ENCODE measurements at regions not wholly inside any gene's neighbourhood (a gene's known extent, or its start where the extent isn't known, plus 50 kb on each side); places are given as distances from the start of the nearest gene placed in this dataset.

- Histone ChIP-seq H3K27ac (ENCODE audit: low read length) (no peak overlapping the region), H3K4me3 (ENCODE audit: low read depth in 1 of 2, low read length in 2 of 2) (no peak overlapping the region), H3K36me3 (ENCODE audit: control insufficient read depth in 1 of 2, insufficient read depth in 2 of 2, low read length in 2 of 2) (no peaks in the 10 kb centered on the region), H3K9me3 (ENCODE audit: control insufficient read depth in 1 of 2, low read length in 2 of 2) (no peaks in the 10 kb centered on the region), H3K4me1 (ENCODE audit: control insufficient read depth in 1 of 2, insufficient read depth in 2 of 2, low read length in 2 of 2) (no peaks in the 10 kb centered on the region), H3K27me3 (ENCODE audit: low read depth, low read length) (no peaks in the 10 kb centered on the region)
Observed at GRCh38 chr1:218527737-218528136, 182.6 kb downstream of the TGFB2 start.

- Histone ChIP-seq H3K36me3 (ENCODE audit: control insufficient read depth in 1 of 2, insufficient read depth in 2 of 2, low read length in 2 of 2) (no peaks in the 10 kb centered on the region), H3K4me1 (ENCODE audit: control insufficient read depth in 1 of 2, insufficient read depth in 2 of 2, low read length in 2 of 2) (no peaks in the 10 kb centered on the region), H3K9me3 (ENCODE audit: control insufficient read depth in 1 of 2, low read length in 2 of 2) (peaks cover 0 to 3% of the 10 kb centered on the region in 2 donors), H3K27ac (ENCODE audit: low read length) (no peak overlapping the region), H3K4me3 (ENCODE audit: low read depth in 1 of 2, low read length in 2 of 2) (no peak overlapping the region), H3K27me3 (ENCODE audit: low read depth, low read length) (no peaks in the 10 kb centered on the region)
Observed at GRCh38 chr1:218529646-218530300, 184.6 kb downstream of the TGFB2 start.

- Histone ChIP-seq H3K27me3 (ENCODE audit: low read depth, low read length) (no peaks in the 10 kb centered on the region), H3K36me3 (ENCODE audit: control insufficient read depth in 1 of 2, insufficient read depth in 2 of 2, low read length in 2 of 2) (no peaks in the 10 kb centered on the region), H3K4me1 (ENCODE audit: control insufficient read depth in 1 of 2, insufficient read depth in 2 of 2, low read length in 2 of 2) (no peaks in the 10 kb centered on the region), H3K27ac (ENCODE audit: low read length) (no peak overlapping the region), H3K4me3 (ENCODE audit: low read depth in 1 of 2, low read length in 2 of 2) (no peak overlapping the region), H3K9me3 (ENCODE audit: control insufficient read depth in 1 of 2, low read length in 2 of 2) (peaks cover 0 to 3% of the 10 kb centered on the region in 2 donors)
Observed at GRCh38 chr1:218531936-218532335, 186.8 kb downstream of the TGFB2 start.

GRCh38 chr1:218536296-218536986 lies 191.3 kb downstream of the TGFB2 start:
- Histone ChIP-seq H3K4me1 (ENCODE audit: control insufficient read depth in 1 of 2, insufficient read depth in 2 of 2, low read length in 2 of 2) (no peaks in the 10 kb centered on the region), H3K27ac (ENCODE audit: low read length) (no peak overlapping the region), H3K9me3 (ENCODE audit: control insufficient read depth in 1 of 2, low read length in 2 of 2) (peaks cover 0 to 3% of the 10 kb centered on the region in 2 donors), H3K27me3 (ENCODE audit: low read depth, low read length) (no peaks in the 10 kb centered on the region), H3K36me3 (ENCODE audit: control insufficient read depth in 1 of 2, insufficient read depth in 2 of 2, low read length in 2 of 2) (no peaks in the 10 kb centered on the region), H3K4me3 (ENCODE audit: low read depth in 1 of 2, low read length in 2 of 2) (no peak overlapping the region)

- Histone ChIP-seq H3K36me3 (ENCODE audit: control insufficient read depth in 1 of 2, insufficient read depth in 2 of 2, low read length in 2 of 2) (no peaks in the 10 kb centered on the region), H3K27ac (ENCODE audit: low read length) (no peak overlapping the region), H3K4me3 (ENCODE audit: low read depth in 1 of 2, low read length in 2 of 2) (no peak overlapping the region), H3K9me3 (ENCODE audit: control insufficient read depth in 1 of 2, low read length in 2 of 2) (peaks cover 0 to 3% of the 10 kb centered on the region in 2 donors), H3K4me1 (ENCODE audit: control insufficient read depth in 1 of 2, insufficient read depth in 2 of 2, low read length in 2 of 2) (no peaks in the 10 kb centered on the region), H3K27me3 (ENCODE audit: low read depth, low read length) (no peaks in the 10 kb centered on the region)
Observed at GRCh38 chr1:218537122-218537913, 192.2 kb downstream of the TGFB2 start.

GRCh38 chr1:218538341-218538740 lies 193.2 kb downstream of the TGFB2 start:
- H3K27me3 ChIP-seq (ENCODE audit: low read depth, low read length) = no peaks in the 10 kb centered on the region
- no peak overlapping the region for H3K4me3 ChIP-seq (ENCODE audit: low read depth in 1 of 2, low read length in 2 of 2)
- no peaks in the 10 kb centered on the region for H3K4me1 ChIP-seq (ENCODE audit: control insufficient read depth in 1 of 2, insufficient read depth in 2 of 2, low read length in 2 of 2)
- no peaks in the 10 kb centered on the region for H3K36me3 ChIP-seq (ENCODE audit: control insufficient read depth in 1 of 2, insufficient read depth in 2 of 2, low read length in 2 of 2)
- peaks cover 0 to 3% of the 10 kb centered on the region in 2 donors for H3K9me3 ChIP-seq (ENCODE audit: control insufficient read depth in 1 of 2, low read length in 2 of 2)
- no peak overlapping the region for H3K27ac ChIP-seq (ENCODE audit: low read length)

GRCh38 chr1:218546314-218546713 lies 201.2 kb downstream of the TGFB2 start:
- no peaks in the 10 kb centered on the region for H3K4me1 ChIP-seq (ENCODE audit: control insufficient read depth in 1 of 2, insufficient read depth in 2 of 2, low read length in 2 of 2)
- no peaks in the 10 kb centered on the region for H3K27me3 ChIP-seq (ENCODE audit: low read depth, low read length)
- H3K36me3 ChIP-seq (ENCODE audit: control insufficient read depth in 1 of 2, insufficient read depth in 2 of 2, low read length in 2 of 2) = no peaks in the 10 kb centered on the region
- no peak overlapping the region for H3K4me3 ChIP-seq (ENCODE audit: low read depth in 1 of 2, low read length in 2 of 2)
- no peak overlapping the region for H3K27ac ChIP-seq (ENCODE audit: low read length)
- no peaks in the 10 kb centered on the region for H3K9me3 ChIP-seq (ENCODE audit: control insufficient read depth in 1 of 2, low read length in 2 of 2)

- Histone ChIP-seq H3K27me3 (ENCODE audit: low read depth, low read length) (no peaks in the 10 kb centered on the region), H3K9me3 (ENCODE audit: control insufficient read depth in 1 of 2, low read length in 2 of 2) (no peaks in the 10 kb centered on the region), H3K4me1 (ENCODE audit: control insufficient read depth in 1 of 2, insufficient read depth in 2 of 2, low read length in 2 of 2) (no peaks in the 10 kb centered on the region), H3K4me3 (ENCODE audit: low read depth in 1 of 2, low read length in 2 of 2) (no peak overlapping the region), H3K36me3 (ENCODE audit: control insufficient read depth in 1 of 2, insufficient read depth in 2 of 2, low read length in 2 of 2) (no peaks in the 10 kb centered on the region), H3K27ac (ENCODE audit: low read length) (no peak overlapping the region)
Observed at GRCh38 chr1:218547957-218548730, 203.0 kb downstream of the TGFB2 start.

GRCh38 chr1:218548764-218549163 lies 203.6 kb downstream of the TGFB2 start:
- Histone ChIP-seq H3K4me1 (ENCODE audit: control insufficient read depth in 1 of 2, insufficient read depth in 2 of 2, low read length in 2 of 2) (no peaks in the 10 kb centered on the region), H3K36me3 (ENCODE audit: control insufficient read depth in 1 of 2, insufficient read depth in 2 of 2, low read length in 2 of 2) (no peaks in the 10 kb centered on the region), H3K9me3 (ENCODE audit: control insufficient read depth in 1 of 2, low read length in 2 of 2) (no peaks in the 10 kb centered on the region), H3K27ac (ENCODE audit: low read length) (no peak overlapping the region), H3K27me3 (ENCODE audit: low read depth, low read length) (no peaks in the 10 kb centered on the region), H3K4me3 (ENCODE audit: low read depth in 1 of 2, low read length in 2 of 2) (no peak overlapping the region)

- H3K27ac ChIP-seq (ENCODE audit: low read length) = no peak overlapping the region
- no peaks in the 10 kb centered on the region for H3K27me3 ChIP-seq (ENCODE audit: low read depth, low read length)
- no peaks in the 10 kb centered on the region for H3K4me1 ChIP-seq (ENCODE audit: control insufficient read depth in 1 of 2, insufficient read depth in 2 of 2, low read length in 2 of 2)
- H3K36me3 ChIP-seq (ENCODE audit: control insufficient read depth in 1 of 2, insufficient read depth in 2 of 2, low read length in 2 of 2) = no peaks in the 10 kb centered on the region
- H3K9me3 ChIP-seq (ENCODE audit: control insufficient read depth in 1 of 2, low read length in 2 of 2) = no peaks in the 10 kb centered on the region
- no peak overlapping the region for H3K4me3 ChIP-seq (ENCODE audit: low read depth in 1 of 2, low read length in 2 of 2)
Observed at GRCh38 chr1:218553197-218553596, 208.1 kb downstream of the TGFB2 start.

GRCh38 chr1:218556016-218556415 lies 210.9 kb downstream of the TGFB2 start:
- Histone ChIP-seq H3K9me3 (ENCODE audit: control insufficient read depth in 1 of 2, low read length in 2 of 2) (no peaks in the 10 kb centered on the region), H3K4me1 (ENCODE audit: control insufficient read depth in 1 of 2, insufficient read depth in 2 of 2, low read length in 2 of 2) (no peaks in the 10 kb centered on the region), H3K36me3 (ENCODE audit: control insufficient read depth in 1 of 2, insufficient read depth in 2 of 2, low read length in 2 of 2) (no peaks in the 10 kb centered on the region), H3K27ac (ENCODE audit: low read length) (no peak overlapping the region), H3K4me3 (ENCODE audit: low read depth in 1 of 2, low read length in 2 of 2) (no peak overlapping the region), H3K27me3 (ENCODE audit: low read depth, low read length) (no peaks in the 10 kb centered on the region)
